ENCODE measurements at regions not wholly inside any gene's neighbourhood (a gene's known extent, or its start where the extent isn't known, plus 50 kb on each side); places are given as distances from the start of the nearest gene placed in this dataset.
"Not testable (repeated sequence)": the region's sequence is repeated elsewhere in the genome, so short reads cannot be mapped to it uniquely, and the experiment has no call there.

GRCh38 chr3:82110721-82111120, 349.3 kb upstream of the GBE1 start:
- H3K27me3 Mint-ChIP-seq; H3K27ac Mint-ChIP-seq; H3K4me1 Mint-ChIP-seq (ENCODE audit: low read depth); H3K36me3 Mint-ChIP-seq (ENCODE audit: low read depth); H3K4me3 Mint-ChIP-seq: not testable (repeated sequence)
- peaks cover 19% of the 10 kb centered on the region for H3K9me3 Mint-ChIP-seq

- Mint-ChIP-seq H3K4me3 (no peak overlapping the region), H3K36me3 (ENCODE audit: low read depth) (no peaks in the 10 kb centered on the region), H3K4me1 (ENCODE audit: low read depth) (no peaks in the 10 kb centered on the region), H3K9me3 (peaks cover 3% of the 10 kb centered on the region), H3K27me3 (no peaks in the 10 kb centered on the region), H3K27ac (no peak overlapping the region)
These were observed 341.8 kb upstream of the GBE1 start for GRCh38 chr3:82103241-82103640.

- Mint-ChIP-seq H3K9me3 (no peaks in the 10 kb centered on the region), H3K27me3 (no peaks in the 10 kb centered on the region), H3K4me1 (ENCODE audit: low read depth) (no peaks in the 10 kb centered on the region), H3K27ac (no peak overlapping the region), H3K4me3 (no peak overlapping the region), H3K36me3 (ENCODE audit: low read depth) (no peaks in the 10 kb centered on the region)
These were observed 338.9 kb upstream of the GBE1 start for GRCh38 chr3:82100378-82100777.

GRCh38 chr3:82093641-82094040, 332.2 kb upstream of the GBE1 start:
- Mint-ChIP-seq H3K36me3 (ENCODE audit: low read depth) (no peaks in the 10 kb centered on the region), H3K27me3 (no peaks in the 10 kb centered on the region), H3K9me3 (peaks cover 6% of the 10 kb centered on the region), H3K4me1 (ENCODE audit: low read depth) (no peaks in the 10 kb centered on the region), H3K27ac (no peak overlapping the region), H3K4me3 (no peak overlapping the region)

GRCh38 chr3:82088749-82089148, 327.3 kb upstream of the GBE1 start:
- Mint-ChIP-seq H3K36me3 (ENCODE audit: low read depth) (no peaks in the 10 kb centered on the region), H3K9me3 (peaks cover 5% of the 10 kb centered on the region), H3K4me1 (ENCODE audit: low read depth) (no peaks in the 10 kb centered on the region), H3K27ac (no peak overlapping the region), H3K27me3 (no peaks in the 10 kb centered on the region), H3K4me3 (no peak overlapping the region)

GRCh38 chr3:82087958-82088357, 326.5 kb upstream of the GBE1 start:
- Mint-ChIP-seq H3K9me3 (no peaks in the 10 kb centered on the region), H3K27ac (no peak overlapping the region), H3K4me3 (no peak overlapping the region), H3K36me3 (ENCODE audit: low read depth) (no peaks in the 10 kb centered on the region), H3K4me1 (ENCODE audit: low read depth) (no peaks in the 10 kb centered on the region), H3K27me3 (no peaks in the 10 kb centered on the region)

- Mint-ChIP-seq H3K9me3 (no peaks in the 10 kb centered on the region), H3K27ac (no peak overlapping the region), H3K4me1 (ENCODE audit: low read depth) (no peaks in the 10 kb centered on the region), H3K4me3 (no peak overlapping the region), H3K27me3 (no peaks in the 10 kb centered on the region), H3K36me3 (ENCODE audit: low read depth) (no peaks in the 10 kb centered on the region)
These were observed 324.5 kb upstream of the GBE1 start for GRCh38 chr3:82085851-82086475.

GRCh38 chr3:82085356-82085755, 323.9 kb upstream of the GBE1 start:
- Mint-ChIP-seq H3K27ac (no peak overlapping the region), H3K4me1 (ENCODE audit: low read depth) (no peaks in the 10 kb centered on the region), H3K36me3 (ENCODE audit: low read depth) (no peaks in the 10 kb centered on the region), H3K9me3 (no peaks in the 10 kb centered on the region), H3K4me3 (no peak overlapping the region), H3K27me3 (no peaks in the 10 kb centered on the region)

GRCh38 chr3:82084824-82085223, 323.4 kb upstream of the GBE1 start:
- H3K4me3 Mint-ChIP-seq: no peak overlapping the region
- H3K27me3 Mint-ChIP-seq: no peaks in the 10 kb centered on the region
- H3K9me3 Mint-ChIP-seq: no peaks in the 10 kb centered on the region
- H3K4me1 Mint-ChIP-seq (ENCODE audit: low read depth): no peaks in the 10 kb centered on the region
- H3K27ac Mint-ChIP-seq: no peak overlapping the region
- H3K36me3 Mint-ChIP-seq (ENCODE audit: low read depth): no peaks in the 10 kb centered on the region

GRCh38 chr3:82082796-82083195, 321.4 kb upstream of the GBE1 start:
- Mint-ChIP-seq H3K4me1 (ENCODE audit: low read depth) (no peaks in the 10 kb centered on the region), H3K4me3 (no peak overlapping the region), H3K27ac (no peak overlapping the region), H3K36me3 (ENCODE audit: low read depth) (no peaks in the 10 kb centered on the region), H3K9me3 (no peaks in the 10 kb centered on the region), H3K27me3 (no peaks in the 10 kb centered on the region)

GRCh38 chr3:82081351-82081750, 319.9 kb upstream of the GBE1 start:
- Mint-ChIP-seq H3K27ac (no peak overlapping the region), H3K36me3 (ENCODE audit: low read depth) (no peaks in the 10 kb centered on the region), H3K4me3 (no peak overlapping the region), H3K4me1 (ENCODE audit: low read depth) (no peaks in the 10 kb centered on the region), H3K27me3 (no peaks in the 10 kb centered on the region), H3K9me3 (no peaks in the 10 kb centered on the region)

- H3K27ac Mint-ChIP-seq: no peak overlapping the region
- H3K9me3 Mint-ChIP-seq: no peaks in the 10 kb centered on the region
These were observed 319.3 kb upstream of the GBE1 start for GRCh38 chr3:82080792-82081191.

GRCh38 chr3:82080261-82080660, 318.8 kb upstream of the GBE1 start:
- H3K27me3 Mint-ChIP-seq: no peaks in the 10 kb centered on the region
- H3K9me3 Mint-ChIP-seq: no peaks in the 10 kb centered on the region
- no peak overlapping the region for H3K4me3 Mint-ChIP-seq
- no peak overlapping the region for H3K27ac Mint-ChIP-seq
- H3K36me3 Mint-ChIP-seq (ENCODE audit: low read depth): no peaks in the 10 kb centered on the region
- no peaks in the 10 kb centered on the region for H3K4me1 Mint-ChIP-seq (ENCODE audit: low read depth)

More at GRCh38 chr3:82080792-82081191, 319.3 kb upstream of the GBE1 start:
- no peaks in the 10 kb centered on the region for H3K4me1 Mint-ChIP-seq (ENCODE audit: low read depth)
- H3K27me3 Mint-ChIP-seq: no peaks in the 10 kb centered on the region
- H3K36me3 Mint-ChIP-seq (ENCODE audit: low read depth): no peaks in the 10 kb centered on the region
- no peak overlapping the region for H3K4me3 Mint-ChIP-seq

GRCh38 chr3:82079335-82079890, 318.0 kb upstream of the GBE1 start:
- Mint-ChIP-seq H3K4me1 (ENCODE audit: low read depth) (no peaks in the 10 kb centered on the region), H3K27me3 (no peaks in the 10 kb centered on the region), H3K27ac (no peak overlapping the region), H3K4me3 (no peak overlapping the region), H3K9me3 (no peaks in the 10 kb centered on the region), H3K36me3 (ENCODE audit: low read depth) (no peaks in the 10 kb centered on the region)

GRCh38 chr3:82078246-82078645, 316.8 kb upstream of the GBE1 start:
- Mint-ChIP-seq H3K9me3 (no peaks in the 10 kb centered on the region), H3K27me3 (no peaks in the 10 kb centered on the region), H3K4me3 (no peak overlapping the region), H3K36me3 (ENCODE audit: low read depth) (no peaks in the 10 kb centered on the region), H3K4me1 (ENCODE audit: low read depth) (no peaks in the 10 kb centered on the region), H3K27ac (no peak overlapping the region)

GRCh38 chr3:82067420-82067819, 306.0 kb upstream of the GBE1 start:
- no peaks in the 10 kb centered on the region for H3K27me3 Mint-ChIP-seq
- H3K9me3 Mint-ChIP-seq: no peaks in the 10 kb centered on the region
- no peak overlapping the region for H3K27ac Mint-ChIP-seq
- H3K4me1 Mint-ChIP-seq (ENCODE audit: low read depth): no peaks in the 10 kb centered on the region
- H3K36me3 Mint-ChIP-seq (ENCODE audit: low read depth): no peaks in the 10 kb centered on the region
- H3K4me3 Mint-ChIP-seq: no peak overlapping the region

Measured in stimulated activated naive CD8-positive, alpha-beta T cell treated with anti-CD3 and anti-CD28 coated beads, Interleukin-15, Interleukin-2, amounts not matched to agents 100 ng/mL and 50 ng/mL, for 24 hours (primary cell).